ENCODE measurements at regions not wholly inside any gene's neighbourhood (a gene's known extent, or its start where the extent isn't known, plus 50 kb on each side); places are given as distances from the start of the nearest gene placed in this dataset.

DNA sequence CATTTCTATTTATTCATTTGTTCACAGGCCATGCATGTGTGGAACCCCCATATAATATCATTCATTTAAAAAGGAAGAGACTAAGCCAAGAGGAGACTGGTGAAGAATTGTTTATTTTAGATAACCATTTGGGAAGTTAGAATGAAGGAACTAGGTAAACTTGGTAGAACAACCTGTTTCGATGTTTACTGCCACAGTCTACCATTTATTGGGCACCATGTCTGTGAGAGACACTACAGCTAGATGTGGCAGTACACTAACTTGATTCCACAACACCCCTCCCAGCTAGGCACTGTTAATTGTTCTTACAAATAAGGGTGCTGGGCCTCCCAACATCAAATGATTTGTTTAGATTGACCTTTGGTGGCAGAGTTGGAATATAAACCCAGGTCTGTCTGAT lies 592.4 kb downstream of the EPM2A start:
- no peak for TF ChIP-seq YY1 (IDR thresholded peaks at IDR 0.05)
- TF ChIP-seq SP1 (IDR thresholded peaks at IDR 0.05), result no peak
- TF ChIP-seq EGR1 (IDR thresholded peaks at IDR 0.05; ENCODE audit: low read depth in 2 of 2), result no peak
- no peak for TF ChIP-seq RAD21 (IDR thresholded peaks at IDR 0.05)
- no peak for TF ChIP-seq FOXA1 (IDR thresholded peaks at IDR 0.05)
- no peak for TF ChIP-seq GABPA (IDR thresholded peaks at IDR 0.05 in 1 of 2, conservative IDR thresholded peaks at IDR 0.05 in 1 of 2)

Measured in liver (tissue), 2 donors.